NCI-H1092 (cell line): ENCODE measurements at regions not wholly inside any gene's neighbourhood (a gene's known extent, or its start where the extent isn't known, plus 50 kb on each side); places are given as distances from the start of the nearest gene placed in this dataset.

Source experiments
- DNase-seq: peaks from one replicate; lab custom pipeline; 2025; lab: John Stamatoyannopoulos, UW

- DNase-seq = no peak
Measured at GRCh38 chr2:18005411-18005810, 126.9 kb downstream of the KCNS3 start.

GRCh38 chr2:18001671-18002070 lies 123.2 kb downstream of the KCNS3 start:
- DNase-seq = no peak

- DNase-seq = no peak
Measured at GRCh38 chr2:17996978-17997377, 118.5 kb downstream of the KCNS3 start.

- no peak for DNase-seq
Measured at GRCh38 chr2:17995593-17995992, 117.1 kb downstream of the KCNS3 start.
